GM21528 (cell line): ENCODE measurements at regions not wholly inside any gene's neighbourhood (a gene's known extent, or its start where the extent isn't known, plus 50 kb on each side); places are given as distances from the start of the nearest gene placed in this dataset.

ENCODE experiments used
- ATAC-seq: cut with Tn5 transposase; IDR thresholded peaks from one replicate; pipeline ENCODE4 v1.9.1; 2021; ENCODE audit warnings: mild to moderate bottlenecking, moderate library complexity; ENCODE audit not compliant: unreplicated experiment, low FRiP score

DNA sequence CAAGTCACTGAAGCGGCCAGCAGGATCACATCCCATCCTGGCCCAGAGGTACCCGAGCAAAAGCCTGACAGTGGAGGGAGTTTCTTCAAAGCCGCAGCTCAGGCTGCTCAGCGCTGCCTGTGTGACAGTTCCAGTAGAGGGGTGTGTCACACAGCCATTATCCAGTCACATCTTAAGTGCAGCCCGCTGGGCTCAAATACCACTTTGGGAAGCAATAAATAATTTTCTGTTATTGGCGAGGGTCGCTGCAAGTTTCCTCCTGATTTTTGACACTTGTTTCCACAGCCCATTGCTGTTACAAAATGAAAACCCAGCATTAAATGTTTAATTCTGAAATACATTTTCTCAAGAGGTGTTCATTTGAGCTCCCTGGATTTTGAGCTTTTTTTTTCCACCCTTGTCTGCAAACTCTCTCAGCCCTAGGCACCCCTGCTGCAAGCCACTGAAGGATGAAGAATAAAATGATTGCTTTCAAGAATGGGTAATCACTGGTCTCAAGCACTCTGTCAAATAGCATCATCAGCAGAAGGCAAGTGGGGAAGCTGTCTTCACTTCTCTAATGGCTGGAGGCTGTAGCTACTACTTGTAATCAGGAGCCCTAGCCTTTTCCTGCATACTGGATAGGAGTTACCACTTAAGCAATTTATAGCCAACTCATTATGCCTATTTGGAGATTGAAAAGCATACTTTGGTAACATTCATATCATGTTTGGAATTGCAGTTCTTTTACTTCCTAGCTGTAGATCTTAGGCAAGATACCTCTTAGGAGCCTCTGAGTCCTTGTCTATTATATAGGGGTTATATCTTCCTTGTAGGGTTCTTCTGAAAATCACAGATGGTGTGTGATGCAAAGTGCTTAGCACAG, 373.7 kb downstream of the METTL15 start:
- ATAC-seq, result no peak

DNA sequence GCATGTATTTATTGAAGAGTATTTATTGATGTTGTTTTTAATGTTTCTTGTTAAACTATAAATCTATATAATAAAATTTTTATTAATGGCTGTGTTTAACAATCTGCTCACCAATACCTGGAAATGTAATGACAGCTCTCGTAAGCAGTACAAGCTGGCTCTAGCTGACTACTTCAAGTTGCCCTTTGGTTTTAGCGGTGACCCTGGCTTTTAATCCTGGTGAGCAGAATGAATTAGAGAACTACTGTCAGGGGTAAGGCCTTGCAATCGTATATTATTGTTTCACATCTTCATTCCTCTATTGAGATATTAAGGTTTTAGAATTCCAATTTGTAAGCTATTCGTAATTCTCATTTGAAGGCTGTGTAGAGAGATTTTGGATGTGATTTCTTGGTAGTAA, 372.2 kb downstream of the METTL15 start:
- ATAC-seq, result no peak

DNA sequence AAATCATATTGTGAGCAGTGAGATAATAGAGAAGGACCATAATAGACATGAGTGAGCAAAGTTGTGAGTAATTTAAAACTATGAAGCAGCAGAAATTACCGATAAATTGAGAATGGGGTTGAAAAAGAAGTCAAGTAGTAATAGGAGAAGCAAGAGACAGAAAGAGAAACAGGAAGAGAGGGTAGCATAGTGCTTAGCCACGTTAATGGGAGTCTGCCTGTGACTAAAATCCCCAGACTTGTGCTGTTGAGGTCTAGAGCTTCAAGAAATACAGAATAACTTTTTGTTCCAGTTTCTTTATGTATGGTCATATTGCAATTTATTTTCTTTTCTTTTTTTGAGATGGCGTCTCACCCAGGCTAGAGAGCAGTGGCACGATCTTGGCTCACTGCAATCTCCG, 368.7 kb downstream of the METTL15 start:
- ATAC-seq, result no peak

DNA sequence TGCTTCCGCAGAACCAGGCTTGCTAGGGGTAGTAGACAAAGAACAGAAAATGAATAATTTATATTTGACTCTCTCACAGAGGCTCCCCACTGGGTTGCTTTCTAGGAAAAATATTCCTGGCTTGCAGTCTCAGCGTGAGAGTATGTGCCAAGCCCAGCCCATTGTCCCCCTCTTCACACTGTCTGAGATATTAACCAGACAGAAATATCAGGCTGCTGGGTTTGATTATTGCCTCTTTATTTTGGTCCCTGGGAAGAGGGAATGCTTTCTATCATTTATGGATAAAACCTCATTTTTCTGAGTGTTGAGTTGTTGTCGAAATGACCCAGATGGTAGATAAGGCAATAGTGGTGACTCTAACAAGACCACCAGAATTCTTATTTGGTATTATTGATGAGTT, 367.9 kb downstream of the METTL15 start:
- no peak for ATAC-seq

DNA sequence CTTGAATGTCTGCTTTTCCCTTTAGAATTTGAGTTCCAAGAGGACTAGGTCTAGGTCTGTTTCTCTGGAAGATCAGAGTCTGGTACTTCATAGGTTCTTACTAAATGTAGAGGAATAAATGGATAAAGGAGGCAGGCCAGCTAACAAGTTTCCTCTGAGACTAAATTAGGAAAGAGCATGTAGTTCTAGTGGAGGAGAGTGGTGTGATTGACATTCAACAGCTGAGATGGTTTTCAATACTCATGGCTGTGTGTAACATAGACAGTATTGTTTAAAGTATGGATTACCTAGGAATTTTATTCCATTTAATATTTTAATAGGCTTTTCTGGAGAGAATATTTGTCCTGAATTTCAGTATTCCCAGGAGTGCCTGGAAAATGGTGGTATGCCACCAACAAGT, 364.7 kb downstream of the METTL15 start:
- no peak for ATAC-seq

DNA sequence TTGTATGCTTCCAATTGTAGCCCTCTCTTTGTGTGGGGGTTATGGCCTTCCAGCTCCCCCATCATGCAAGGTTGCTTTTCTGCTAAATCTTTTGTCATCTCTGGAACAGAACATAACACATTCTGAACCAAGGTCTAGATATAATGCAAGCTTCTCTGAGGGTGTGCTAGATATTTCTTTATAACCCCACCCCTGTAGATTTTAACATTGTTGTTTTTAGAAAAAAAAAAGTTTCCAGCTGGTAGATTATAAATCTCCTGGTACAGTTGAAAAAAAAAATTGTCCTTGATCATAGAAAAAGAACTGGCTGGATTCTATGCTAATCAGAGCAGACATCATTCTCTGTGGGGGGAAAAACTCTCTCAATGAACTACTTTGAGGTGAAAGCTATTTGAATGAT, 363.3 kb downstream of the METTL15 start:
- no peak for ATAC-seq

DNA sequence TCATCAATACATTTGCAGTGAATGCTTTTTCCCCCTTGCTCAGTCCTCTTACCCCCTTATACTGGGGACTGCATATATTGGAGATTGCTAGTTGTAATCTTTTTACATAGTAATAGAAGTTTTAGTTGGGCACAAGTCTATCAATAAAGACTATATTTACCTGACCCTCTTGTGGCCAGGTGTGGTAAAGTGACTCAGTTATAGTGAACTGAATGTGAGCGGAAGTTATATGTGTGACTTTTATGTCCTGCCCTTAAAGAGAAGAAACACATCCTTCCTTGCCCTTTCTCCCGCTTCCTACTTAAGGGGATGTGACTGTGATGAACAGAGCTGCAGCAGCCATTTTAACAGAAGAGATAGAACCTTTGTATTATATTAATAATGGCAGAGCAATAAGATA, 362.0 kb downstream of the METTL15 start:
- ATAC-seq, result no peak

DNA sequence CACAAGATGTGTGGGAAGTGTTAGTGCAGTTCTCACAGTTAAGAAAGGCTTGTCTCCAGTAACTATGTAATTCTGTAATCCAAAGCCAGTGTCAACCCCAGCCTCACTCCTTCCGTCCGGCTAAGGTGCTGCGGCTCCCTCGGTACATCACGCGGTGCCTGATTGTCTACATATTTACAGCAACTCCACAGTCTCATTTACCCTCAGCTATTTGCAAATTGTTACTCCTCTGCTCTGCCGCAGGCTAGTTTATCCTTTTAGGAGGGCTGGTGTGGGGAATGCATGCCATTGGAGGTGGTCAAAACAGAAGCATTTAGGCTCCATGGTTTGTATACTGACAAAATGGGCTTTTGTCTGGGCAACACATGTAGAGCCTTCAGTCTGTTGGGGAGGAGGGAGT, 358.3 kb downstream of the METTL15 start:
- ATAC-seq, result no peak

DNA sequence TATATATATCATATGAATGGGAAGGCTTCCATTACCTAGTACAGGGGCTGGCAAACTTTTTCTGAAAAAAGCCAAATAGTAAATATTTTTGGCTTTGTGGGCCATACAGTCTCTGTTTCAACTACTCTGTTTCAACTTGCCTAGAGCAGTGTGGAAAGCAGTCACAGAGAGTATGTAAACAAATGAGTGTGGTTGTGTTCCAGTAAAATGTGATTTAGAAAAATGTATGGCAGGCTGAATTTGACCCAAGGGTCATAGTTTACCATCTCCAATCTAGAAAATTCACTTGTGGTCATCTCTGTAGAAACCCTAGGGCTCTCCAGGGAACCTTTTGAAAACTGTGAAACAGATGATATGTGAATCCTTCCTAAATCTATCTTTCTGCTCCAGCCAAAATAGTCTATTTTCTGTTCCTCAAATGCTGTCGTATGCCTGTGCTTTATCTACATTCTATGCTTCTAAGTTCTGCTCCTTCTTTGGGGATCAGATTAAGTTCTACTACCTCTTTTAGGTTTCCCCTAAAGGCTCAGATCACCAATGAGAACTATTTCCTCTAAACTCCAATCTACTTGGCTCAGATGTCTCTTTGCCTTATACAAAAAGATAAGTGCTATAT, 356.2 kb downstream of the METTL15 start:
- no peak for ATAC-seq

DNA sequence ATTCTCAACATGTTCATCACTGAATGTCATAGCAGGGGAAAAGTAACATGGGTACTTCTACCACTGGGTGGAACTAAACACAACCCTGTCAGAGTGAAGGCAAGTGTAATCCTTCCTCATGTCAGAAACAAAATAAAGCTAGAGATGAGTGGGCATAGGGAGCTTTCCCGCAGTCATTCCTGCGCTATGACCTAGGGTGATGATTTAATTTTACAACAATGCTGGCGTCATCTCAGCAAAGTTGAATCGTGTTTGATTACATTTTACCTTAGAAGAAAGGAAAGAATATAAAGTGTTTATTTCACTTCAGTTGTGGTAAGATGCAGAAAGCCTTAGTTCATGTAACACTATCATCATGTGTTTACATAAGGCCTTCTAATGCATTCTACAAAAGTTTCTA, 355.6 kb downstream of the METTL15 start:
- ATAC-seq, result no peak

DNA sequence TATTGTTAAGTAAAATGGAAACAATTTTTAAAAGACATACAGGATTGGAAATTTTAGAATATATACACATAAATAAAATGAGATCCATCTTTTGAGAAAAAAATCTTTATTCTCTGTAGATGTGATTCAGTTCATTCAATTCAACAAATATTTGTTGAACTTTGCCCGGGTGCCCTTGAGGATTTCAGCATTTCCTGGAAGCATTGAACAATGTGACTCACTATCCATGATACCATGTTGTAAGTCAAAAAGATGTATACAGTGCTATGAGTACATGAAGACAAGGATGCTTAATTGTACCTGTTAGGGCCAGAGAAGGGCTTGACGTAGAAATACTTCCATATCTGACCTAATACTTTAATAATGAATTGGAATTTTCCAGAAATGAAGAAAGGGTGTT, 353.7 kb downstream of the METTL15 start:
- ATAC-seq, result no peak

DNA sequence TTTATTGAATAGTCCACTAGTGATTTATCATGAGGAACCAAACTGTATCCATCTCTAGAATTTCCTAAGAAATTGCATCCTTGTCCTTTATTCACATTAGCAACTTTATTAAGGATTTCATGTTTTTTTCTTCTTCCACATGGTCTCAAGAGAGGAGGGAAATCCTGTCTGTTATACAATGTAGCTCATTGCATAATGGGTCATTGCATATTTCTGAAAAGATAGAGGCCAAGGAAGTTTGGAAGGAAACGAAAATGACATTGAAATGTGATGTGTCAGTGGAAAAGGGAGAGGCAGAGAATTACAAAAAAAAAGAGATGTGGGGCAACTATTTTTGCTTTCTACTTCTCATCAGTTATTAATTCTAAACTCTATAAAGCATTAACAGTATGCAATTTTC, 353.1 kb downstream of the METTL15 start:
- no peak for ATAC-seq

DNA sequence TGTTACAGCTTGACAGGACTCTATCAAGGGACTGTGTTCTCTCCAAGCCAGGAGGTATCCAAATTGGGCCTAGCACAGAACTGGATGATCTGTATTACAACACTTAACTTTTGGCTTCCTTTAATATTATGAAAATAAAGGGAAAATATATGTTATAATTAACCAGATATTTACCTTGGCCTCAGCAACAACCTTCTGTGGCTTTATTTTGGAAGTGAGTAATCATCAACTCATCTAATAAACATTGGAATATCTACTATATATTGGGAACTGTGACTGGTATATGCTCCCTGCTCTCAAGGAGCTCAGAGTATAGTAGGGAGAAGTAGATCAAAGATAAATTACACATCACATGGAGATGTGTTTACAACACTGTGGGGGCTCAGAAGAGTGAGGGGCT, 352.2 kb downstream of the METTL15 start:
- ATAC-seq, result no peak

DNA sequence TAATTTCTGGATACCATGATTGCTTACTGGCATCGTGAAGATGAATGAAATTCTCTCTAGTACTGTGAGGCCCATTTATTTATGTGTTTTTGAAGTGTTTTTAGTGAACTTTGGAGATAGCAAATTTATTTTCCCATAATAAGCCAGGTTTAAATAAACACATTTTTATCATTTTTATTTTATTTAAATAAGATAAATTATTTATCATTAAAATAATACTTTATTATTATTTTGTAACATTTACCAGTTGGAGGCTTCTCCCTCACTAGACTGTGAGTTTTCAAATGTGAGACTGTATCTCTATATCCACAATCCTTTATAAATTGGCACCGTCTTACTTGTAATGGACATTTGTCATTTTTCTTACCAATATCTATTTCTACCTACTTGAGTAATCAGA, 351.7 kb downstream of the METTL15 start:
- no peak for ATAC-seq

DNA sequence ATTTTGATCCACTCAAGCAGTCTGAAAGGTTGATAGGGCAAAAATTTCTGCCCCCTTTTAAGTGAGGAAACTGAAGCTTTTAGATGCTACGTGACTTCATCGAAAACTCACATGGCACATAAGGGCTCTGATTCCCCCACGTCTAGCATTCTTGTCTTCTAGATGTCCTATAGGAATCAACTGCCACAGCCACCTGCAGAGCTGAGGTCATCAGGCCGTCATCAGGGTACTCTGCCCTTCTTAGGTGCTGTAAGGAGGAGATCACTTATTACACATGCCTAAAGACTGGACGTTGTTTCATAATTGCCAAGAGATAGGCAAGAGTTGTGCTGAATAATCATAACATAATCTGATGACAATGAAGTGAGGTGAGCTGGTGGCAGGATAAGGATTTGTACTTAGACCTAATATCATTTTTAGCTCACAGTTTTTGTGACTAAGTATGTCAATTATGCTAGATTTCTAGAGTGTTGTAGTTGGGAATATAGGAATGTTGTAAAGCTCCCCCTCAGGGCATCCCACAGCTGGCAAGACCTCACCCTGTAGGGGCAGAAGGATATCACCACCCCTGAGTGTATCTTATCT, 349.4 kb downstream of the METTL15 start:
- ATAC-seq, result no peak

DNA sequence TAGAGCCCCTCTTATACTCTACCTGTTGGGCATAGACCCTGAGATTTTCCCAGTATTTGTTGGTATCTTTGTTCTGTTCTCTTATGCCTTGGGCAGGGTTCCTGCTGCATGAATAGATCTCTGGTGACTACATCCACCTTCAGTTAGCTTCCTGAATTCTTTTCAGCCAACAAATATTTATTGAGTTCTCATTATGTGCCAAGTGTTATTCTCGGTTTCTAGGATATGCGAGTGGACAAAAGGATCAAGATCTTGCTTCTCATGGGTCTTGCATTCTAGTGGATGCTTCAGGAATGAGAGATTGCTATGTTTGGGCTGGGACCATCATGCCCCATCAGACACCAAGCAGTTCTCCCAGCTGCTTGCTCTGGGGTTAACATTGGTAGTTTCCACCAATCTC, 340.0 kb downstream of the METTL15 start:
- no peak for ATAC-seq

DNA sequence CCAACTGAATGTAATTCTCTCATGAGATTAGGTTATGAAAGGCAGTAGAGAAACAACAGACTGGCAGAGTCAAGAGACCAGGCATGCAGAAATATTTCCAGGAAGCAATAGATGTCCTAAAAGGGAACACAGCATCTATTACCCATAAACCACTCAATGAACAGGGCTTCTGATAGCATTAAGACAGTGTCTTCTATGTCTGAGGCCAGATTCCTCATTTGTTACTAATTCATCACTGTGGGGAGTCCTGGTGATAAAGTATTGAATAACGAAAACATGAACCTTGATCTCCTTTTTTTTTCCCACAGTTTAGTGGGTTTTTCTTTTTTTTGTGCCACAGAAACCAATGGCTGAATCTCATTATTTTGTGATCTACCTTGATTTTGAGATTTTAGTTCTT, 339.0 kb downstream of the METTL15 start:
- ATAC-seq, result no peak

DNA sequence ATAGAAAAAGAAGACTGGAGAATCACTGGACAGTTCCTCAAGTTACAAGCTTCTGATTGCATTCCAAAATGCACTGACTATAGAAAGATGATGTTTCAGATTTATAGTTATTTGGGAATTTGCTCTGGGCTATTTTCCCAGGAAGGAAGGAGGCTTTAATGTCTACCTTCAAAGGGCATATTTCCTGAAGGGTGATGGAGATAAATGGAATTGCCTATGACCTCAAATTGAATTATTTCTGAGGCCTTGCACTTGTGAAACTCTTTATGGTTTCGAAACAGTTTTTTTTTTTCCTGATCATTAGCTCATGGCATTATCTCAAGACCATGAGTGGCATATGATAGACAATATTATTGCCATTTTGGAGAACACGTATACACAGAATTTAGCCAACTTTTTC, 333.9 kb downstream of the METTL15 start:
- no peak for ATAC-seq

DNA sequence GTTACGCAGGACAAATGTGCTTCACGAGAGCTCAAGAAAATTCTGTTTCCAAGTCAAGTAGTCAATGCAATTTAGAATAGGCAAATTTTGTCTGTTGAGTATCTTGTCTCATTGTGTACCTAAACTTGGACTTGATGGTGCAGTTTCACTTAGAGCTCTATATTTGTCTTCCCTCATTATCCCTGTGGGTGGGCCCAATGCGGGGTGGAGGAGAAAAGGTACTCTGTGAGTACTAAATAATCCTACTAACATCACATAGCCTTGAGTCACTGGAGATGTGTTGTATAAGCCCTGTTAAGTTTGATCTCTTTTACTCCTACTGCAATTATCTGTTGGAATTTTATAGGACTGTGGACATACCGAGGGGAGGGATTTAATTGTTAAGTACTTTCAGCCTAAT, 331.2 kb downstream of the METTL15 start:
- ATAC-seq, result no peak

DNA sequence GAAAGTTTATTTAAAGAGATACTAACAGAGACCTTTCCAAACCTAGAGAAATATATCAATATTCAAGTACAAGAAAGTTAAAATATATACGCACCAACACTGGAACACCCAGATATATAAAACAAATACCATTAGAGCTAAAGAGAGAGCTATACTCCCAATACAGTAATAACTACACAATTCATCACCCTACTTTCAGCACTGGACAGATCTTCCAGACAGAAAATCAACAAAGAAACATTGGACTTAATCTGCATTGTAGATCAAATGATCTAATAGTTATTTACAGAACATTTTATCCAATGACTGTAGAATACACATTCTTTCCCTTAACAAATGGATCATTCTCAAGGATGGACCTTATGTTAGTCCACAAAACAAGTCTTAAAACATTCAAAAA, 311.9 kb downstream of the METTL15 start:
- no peak for ATAC-seq

DNA sequence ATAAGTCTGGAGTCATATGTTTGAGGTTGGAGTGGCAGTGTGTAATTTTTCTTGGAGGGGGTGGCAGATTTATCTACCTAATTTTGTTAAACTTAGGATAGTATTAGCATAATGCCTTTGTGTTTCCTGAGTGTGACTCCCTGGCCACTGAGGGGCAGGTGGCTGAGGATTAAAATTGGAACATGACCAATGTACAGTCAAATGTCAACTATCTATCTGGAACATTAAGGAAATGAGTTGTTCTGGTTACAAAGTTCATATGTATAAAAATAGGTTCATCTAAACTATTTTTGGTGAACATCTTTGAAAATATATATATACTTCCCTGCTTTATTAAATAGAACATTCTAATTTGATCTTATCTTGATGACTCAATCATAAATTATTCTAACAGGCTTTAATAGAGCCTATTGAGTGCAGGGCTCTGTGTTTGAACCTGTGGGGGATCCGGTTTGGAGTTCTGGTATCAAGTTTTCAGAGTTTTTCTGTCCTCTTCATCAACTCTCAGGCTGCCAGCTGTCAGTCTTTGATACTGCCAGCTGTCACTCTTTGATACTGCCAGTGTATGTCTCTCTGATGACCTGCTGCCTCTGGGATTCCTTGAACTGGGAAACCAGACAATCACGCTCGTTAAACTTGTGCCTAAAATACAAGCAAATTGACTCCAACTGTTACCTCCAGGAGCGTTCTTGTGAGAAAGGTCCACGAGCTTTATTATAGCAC, 309.6 kb downstream of the METTL15 start:
- no peak for ATAC-seq
